ENCODE measurements at regions not wholly inside any gene's neighbourhood (a gene's known extent, or its start where the extent isn't known, plus 50 kb on each side); places are given as distances from the start of the nearest gene placed in this dataset.

DNA sequence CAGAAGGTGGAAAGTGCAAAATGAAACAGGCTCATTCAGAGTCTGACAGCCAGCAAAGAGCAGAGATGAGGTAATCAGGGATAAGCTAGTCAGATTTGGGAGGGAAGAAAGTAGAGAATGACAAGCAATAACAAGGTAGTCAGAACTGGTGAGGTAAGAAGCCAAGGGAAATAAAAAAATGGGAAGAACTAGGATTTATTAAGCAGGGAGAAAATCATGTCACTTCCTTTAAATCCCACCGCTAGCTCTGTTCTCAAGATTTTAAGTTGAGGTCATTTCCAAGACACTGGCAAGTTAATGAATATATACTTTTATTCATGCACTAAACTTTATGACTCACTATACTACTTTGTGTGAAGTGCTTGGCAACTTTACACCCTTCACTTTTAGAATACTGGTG is 1106.8 kb downstream of the IGSF11 start:
- Mint-ChIP-seq H3K36me3 (no peaks in the 10 kb centered on the region), H3K9me3 (no peaks in the 10 kb centered on the region), H3K4me1 (ENCODE audit: unreplicated experiment) (peaks cover 5% of the 10 kb centered on the region), H3K27ac (no peak overlapping the region), H3K4me3 (no peak overlapping the region), H3K27me3 (no peaks in the 10 kb centered on the region)
- TF ChIP-seq, protein P1, sequence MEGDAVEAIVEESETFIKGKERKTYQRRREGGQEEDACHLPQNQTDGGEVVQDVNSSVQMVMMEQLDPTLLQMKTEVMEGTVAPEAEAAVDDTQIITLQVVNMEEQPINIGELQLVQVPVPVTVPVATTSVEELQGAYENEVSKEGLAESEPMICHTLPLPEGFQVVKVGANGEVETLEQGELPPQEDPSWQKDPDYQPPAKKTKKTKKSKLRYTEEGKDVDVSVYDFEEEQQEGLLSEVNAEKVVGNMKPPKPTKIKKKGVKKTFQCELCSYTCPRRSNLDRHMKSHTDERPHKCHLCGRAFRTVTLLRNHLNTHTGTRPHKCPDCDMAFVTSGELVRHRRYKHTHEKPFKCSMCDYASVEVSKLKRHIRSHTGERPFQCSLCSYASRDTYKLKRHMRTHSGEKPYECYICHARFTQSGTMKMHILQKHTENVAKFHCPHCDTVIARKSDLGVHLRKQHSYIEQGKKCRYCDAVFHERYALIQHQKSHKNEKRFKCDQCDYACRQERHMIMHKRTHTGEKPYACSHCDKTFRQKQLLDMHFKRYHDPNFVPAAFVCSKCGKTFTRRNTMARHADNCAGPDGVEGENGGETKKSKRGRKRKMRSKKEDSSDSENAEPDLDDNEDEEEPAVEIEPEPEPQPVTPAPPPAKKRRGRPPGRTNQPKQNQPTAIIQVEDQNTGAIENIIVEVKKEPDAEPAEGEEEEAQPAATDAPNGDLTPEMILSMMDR (conservative IDR thresholded peaks at IDR 0.05) = no peak
- DNase-seq (ENCODE audit: extremely low spot score, unreplicated experiment) = no peak

DNA sequence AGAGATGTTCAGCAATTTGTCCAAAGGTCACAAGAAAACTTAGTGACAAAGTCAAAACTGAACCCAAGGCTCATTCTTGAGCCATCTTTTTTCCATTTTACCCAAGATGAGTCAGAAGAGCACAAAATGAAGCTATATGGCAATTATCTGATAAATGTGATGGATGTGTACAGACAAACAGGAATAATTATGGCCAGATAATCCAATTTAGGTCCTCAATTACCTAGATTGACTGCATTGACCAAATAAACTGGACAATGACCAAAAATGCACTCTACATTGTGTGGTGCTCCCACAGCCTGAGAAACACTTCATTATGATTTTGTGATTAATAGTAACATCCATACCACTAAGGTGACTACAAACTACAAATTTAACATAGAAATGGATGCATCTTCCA is 1105.8 kb downstream of the IGSF11 start:
- TF ChIP-seq, protein P1 (conservative IDR thresholded peaks at IDR 0.05) = no peak
- DNase-seq (ENCODE audit: extremely low spot score, unreplicated experiment) = no peak

DNA sequence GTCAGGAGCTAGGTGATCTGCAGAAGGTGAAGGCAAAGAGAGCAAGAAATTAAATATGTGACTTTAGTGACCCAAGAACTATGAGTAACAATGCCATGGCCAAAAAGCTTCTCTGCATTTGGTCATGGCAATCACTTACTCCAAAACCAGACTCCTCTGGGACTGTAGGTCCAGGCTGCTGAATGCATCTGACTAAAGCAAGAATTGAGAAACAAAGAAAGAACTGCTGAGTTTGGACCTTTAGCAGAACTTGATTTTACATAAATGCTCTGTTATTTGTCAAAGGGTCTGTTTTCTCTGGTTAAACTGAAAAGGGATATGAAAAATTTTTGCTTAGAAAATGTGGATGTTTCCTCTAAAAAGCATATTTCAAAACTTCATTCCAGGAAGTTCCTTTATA is 1102.2 kb downstream of the IGSF11 start:
- DNase-seq (ENCODE audit: extremely low spot score, unreplicated experiment) = no peak
- Mint-ChIP-seq H3K4me3 (no peak overlapping the region), H3K9me3 (no peaks in the 10 kb centered on the region), H3K36me3 (no peaks in the 10 kb centered on the region), H3K27me3 (no peaks in the 10 kb centered on the region), H3K27ac (no peak overlapping the region), H3K4me1 (ENCODE audit: unreplicated experiment) (peaks cover 5% of the 10 kb centered on the region)
- TF ChIP-seq, protein P1 (conservative IDR thresholded peaks at IDR 0.05) = no peak

More for the DNA sequence above, 1105.8 kb downstream of the IGSF11 start:
- Mint-ChIP-seq H3K4me3 (no peak overlapping the region), H3K4me1 (ENCODE audit: unreplicated experiment) (peaks cover 5% of the 10 kb centered on the region), H3K36me3 (no peaks in the 10 kb centered on the region), H3K9me3 (no peaks in the 10 kb centered on the region), H3K27me3 (no peaks in the 10 kb centered on the region), H3K27ac (no peak overlapping the region)

DNA sequence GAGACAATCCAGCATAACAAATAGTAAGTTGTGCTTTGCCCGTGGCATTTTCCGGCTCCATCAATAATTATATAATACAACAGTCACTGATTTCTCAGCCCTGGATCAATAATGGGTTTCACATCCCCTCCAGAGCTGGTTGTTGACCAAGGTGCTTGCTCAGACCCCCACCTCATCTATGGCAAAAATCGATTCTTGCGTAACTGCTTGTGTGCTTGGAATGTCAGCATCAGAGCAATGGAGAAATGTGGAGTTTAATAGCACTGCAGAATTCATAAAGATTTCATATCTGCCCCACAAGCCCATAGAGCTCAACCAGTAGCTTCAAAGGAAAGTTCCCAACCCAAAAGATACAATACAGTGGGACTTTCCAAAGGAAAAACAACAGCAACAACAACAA is 1098.5 kb downstream of the IGSF11 start:
- no peak for DNase-seq (ENCODE audit: extremely low spot score, unreplicated experiment)
- TF ChIP-seq, protein P1 (conservative IDR thresholded peaks at IDR 0.05) = no peak
- H3K4me3 Mint-ChIP-seq = no peak overlapping the region
- no peaks in the 10 kb centered on the region for H3K9me3 Mint-ChIP-seq
- peaks cover 8% of the 10 kb centered on the region for H3K4me1 Mint-ChIP-seq (ENCODE audit: unreplicated experiment)
- no peaks in the 10 kb centered on the region for H3K27me3 Mint-ChIP-seq
- no peaks in the 10 kb centered on the region for H3K36me3 Mint-ChIP-seq
- H3K27ac Mint-ChIP-seq = no peak overlapping the region

DNA sequence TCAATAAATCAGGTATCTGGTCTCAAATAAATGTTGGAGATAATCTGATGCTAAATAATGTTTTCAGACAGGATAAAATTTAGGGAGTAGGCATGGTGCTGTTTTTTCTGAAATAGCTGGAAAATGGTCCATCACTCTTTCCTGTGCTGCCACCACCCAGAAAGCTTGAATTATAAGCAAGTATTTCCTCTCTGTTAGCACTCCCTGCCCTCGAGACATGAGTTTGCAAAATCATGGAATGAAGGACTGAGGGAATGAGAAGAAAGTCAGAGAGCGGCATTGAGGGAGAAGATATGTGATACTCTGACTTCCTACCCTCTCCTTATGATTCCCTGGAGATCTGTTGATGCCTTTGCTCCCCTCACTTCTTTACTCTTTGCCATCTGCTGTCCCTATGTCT is 1095.7 kb downstream of the IGSF11 start:
- Mint-ChIP-seq H3K9me3 (no peaks in the 10 kb centered on the region), H3K27me3 (no peaks in the 10 kb centered on the region), H3K4me1 (ENCODE audit: unreplicated experiment) (peaks cover 8% of the 10 kb centered on the region), H3K36me3 (no peaks in the 10 kb centered on the region), H3K4me3 (no peak overlapping the region), H3K27ac (no peak overlapping the region)
- no peak for DNase-seq (ENCODE audit: extremely low spot score, unreplicated experiment)
- TF ChIP-seq, protein P1 (conservative IDR thresholded peaks at IDR 0.05) = no peak

DNA sequence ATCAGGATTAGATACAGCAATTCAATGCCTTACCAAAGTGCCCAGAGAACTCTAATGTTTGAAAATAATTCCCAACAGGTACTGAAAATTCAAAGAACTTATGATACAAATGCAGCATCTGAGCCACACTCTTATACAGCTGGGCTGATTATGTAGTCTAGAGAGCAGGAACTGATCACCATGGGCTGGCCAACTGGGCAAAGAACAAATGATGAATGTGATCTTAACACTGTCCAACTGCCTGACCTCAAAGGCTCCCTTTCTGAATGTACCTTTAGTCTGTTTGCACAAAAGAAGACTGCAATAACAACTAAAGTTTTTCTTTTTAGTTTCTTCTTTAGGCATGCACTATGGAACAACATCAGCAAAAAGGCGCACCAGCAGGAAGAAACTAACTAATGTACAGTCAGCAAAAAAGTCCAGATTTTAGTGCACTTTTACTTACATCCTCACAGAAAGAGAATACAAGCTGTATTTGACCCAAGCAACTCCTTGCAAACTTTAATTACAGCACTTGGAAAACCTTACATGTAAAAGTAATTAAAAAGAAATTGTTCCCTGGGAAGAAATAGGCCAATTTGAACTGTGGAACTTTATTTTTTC is 1095.1 kb downstream of the IGSF11 start:
- TF ChIP-seq, protein P1 (conservative IDR thresholded peaks at IDR 0.05) = no peak
- Mint-ChIP-seq H3K4me1 (ENCODE audit: unreplicated experiment) (peaks cover 8% of the 10 kb centered on the region), H3K4me3 (no peak overlapping the region), H3K36me3 (no peaks in the 10 kb centered on the region), H3K27me3 (no peaks in the 10 kb centered on the region), H3K27ac (no peak overlapping the region), H3K9me3 (no peaks in the 10 kb centered on the region)
- DNase-seq (ENCODE audit: extremely low spot score, unreplicated experiment) = no peak

Data from type B pancreatic cell (in vitro differentiated cells).